ENCODE measurements at regions not wholly inside any gene's neighbourhood (a gene's known extent, or its start where the extent isn't known, plus 50 kb on each side); places are given as distances from the start of the nearest gene placed in this dataset.

- TF ChIP-seq EZH2 (optimal IDR thresholded peaks at IDR 0.05; ENCODE audit: low read depth, low read length) (no peak), CTCF (IDR thresholded peaks at IDR 0.05; ENCODE audit: low read length) (no peak), EZH2phosphoT487 (IDR thresholded peaks at IDR 0.05; ENCODE audit: low read length) (no peak)
- no peak overlapping the region for H3K27ac ChIP-seq (ENCODE audit: low read length)
- no peak overlapping the region for H3K4me3 ChIP-seq (ENCODE audit: low read length)
- H3K4me2 ChIP-seq (ENCODE audit: low read depth, low read length), result no peak overlapping the region
- no peaks in the 10 kb centered on the region for H3K79me2 ChIP-seq (ENCODE audit: low read length)
- H3K9me2 ChIP-seq (replicated peaks; ENCODE audit: insufficient read depth, low read length), result no peaks in the 10 kb centered on the region
- no peaks in the 10 kb centered on the region for H3K9me3 ChIP-seq (replicated peaks; ENCODE audit: insufficient read depth, low read length)
- H3K9ac ChIP-seq (ENCODE audit: low read length), result no peak overlapping the region
- H4K20me1 ChIP-seq (ENCODE audit: insufficient read depth, low read length), result no peaks in the 10 kb centered on the region
- no peak for DNase-seq
- peaks cover 22% of the 10 kb centered on the region for H3K4me1 ChIP-seq (ENCODE audit: low read length)
- peaks cover 10% of the 10 kb centered on the region for H3F3A ChIP-seq (ENCODE audit: insufficient read depth, low read length)
- H3K36me3 ChIP-seq (replicated peaks; ENCODE audit: insufficient read depth, low read length), result no peaks in the 10 kb centered on the region
- H2AFZ ChIP-seq (ENCODE audit: low read length), result no peak overlapping the region
- H3K27me3 ChIP-seq (replicated peaks; ENCODE audit: insufficient read depth, low read length), result no peaks in the 10 kb centered on the region
These were observed 164.9 kb upstream of the AGAP1 start for GRCh38 chr2:235328991-235329390.

GRCh38 chr2:235330775-235331451 is 162.9 kb upstream of the AGAP1 start:
- no peaks in the 10 kb centered on the region for H4K20me1 ChIP-seq (ENCODE audit: insufficient read depth, low read length)
- H3K79me2 ChIP-seq (ENCODE audit: low read length), result no peaks in the 10 kb centered on the region
- no peaks in the 10 kb centered on the region for H3K27me3 ChIP-seq (replicated peaks; ENCODE audit: insufficient read depth, low read length)
- H3K27ac ChIP-seq (ENCODE audit: low read length), result no peak overlapping the region
- H3K36me3 ChIP-seq (replicated peaks; ENCODE audit: insufficient read depth, low read length), result no peaks in the 10 kb centered on the region
- no peaks in the 10 kb centered on the region for H3K9me3 ChIP-seq (replicated peaks; ENCODE audit: insufficient read depth, low read length)
- DNase-seq, result no peak
- no peak for TF ChIP-seq EZH2 (optimal IDR thresholded peaks at IDR 0.05; ENCODE audit: low read depth, low read length)
- TF ChIP-seq CTCF (IDR thresholded peaks at IDR 0.05; ENCODE audit: low read length), result no peak
- no peak for TF ChIP-seq EZH2phosphoT487 (IDR thresholded peaks at IDR 0.05; ENCODE audit: low read length)
- no peaks in the 10 kb centered on the region for H3K9me2 ChIP-seq (replicated peaks; ENCODE audit: insufficient read depth, low read length)
- no peak overlapping the region for H3K4me2 ChIP-seq (ENCODE audit: low read depth, low read length)
- peaks cover 10% of the 10 kb centered on the region for H3F3A ChIP-seq (ENCODE audit: insufficient read depth, low read length)
- no peak overlapping the region for H3K4me3 ChIP-seq (ENCODE audit: low read length)
- no peak overlapping the region for H3K9ac ChIP-seq (ENCODE audit: low read length)
- H3K4me1 ChIP-seq (ENCODE audit: low read length), result peaks cover 22% of the 10 kb centered on the region
- H2AFZ ChIP-seq (ENCODE audit: low read length), result no peak overlapping the region

- H3K9me2 ChIP-seq (replicated peaks; ENCODE audit: insufficient read depth, low read length), result no peaks in the 10 kb centered on the region
- H3K27me3 ChIP-seq (replicated peaks; ENCODE audit: insufficient read depth, low read length), result no peaks in the 10 kb centered on the region
- no peaks in the 10 kb centered on the region for H3K36me3 ChIP-seq (replicated peaks; ENCODE audit: insufficient read depth, low read length)
- H3K79me2 ChIP-seq (ENCODE audit: low read length), result no peaks in the 10 kb centered on the region
- H3K4me3 ChIP-seq (ENCODE audit: low read length), result no peak overlapping the region
- TF ChIP-seq EZH2 (optimal IDR thresholded peaks at IDR 0.05; ENCODE audit: low read depth, low read length) (no peak), EZH2phosphoT487 (IDR thresholded peaks at IDR 0.05; ENCODE audit: low read length) (no peak), CTCF (IDR thresholded peaks at IDR 0.05; ENCODE audit: low read length) (no peak)
- no peak overlapping the region for H3K9ac ChIP-seq (ENCODE audit: low read length)
- peaks cover 14% of the 10 kb centered on the region for H3K4me1 ChIP-seq (ENCODE audit: low read length)
- no peak overlapping the region for H3K27ac ChIP-seq (ENCODE audit: low read length)
- no peak overlapping the region for H3K4me2 ChIP-seq (ENCODE audit: low read depth, low read length)
- H3F3A ChIP-seq (ENCODE audit: insufficient read depth, low read length), result peaks cover 2% of the 10 kb centered on the region; the same call in 1 of the 2 replicates
- no peak for DNase-seq
- no peak overlapping the region for H2AFZ ChIP-seq (ENCODE audit: low read length)
- H3K9me3 ChIP-seq (replicated peaks; ENCODE audit: insufficient read depth, low read length), result no peaks in the 10 kb centered on the region
- H4K20me1 ChIP-seq (ENCODE audit: insufficient read depth, low read length), result no peaks in the 10 kb centered on the region
These were observed 161.5 kb upstream of the AGAP1 start for GRCh38 chr2:235332240-235332890.

All from MM.1S (cell line).